ENCODE measurements at regions not wholly inside any gene's neighbourhood (a gene's known extent, or its start where the extent isn't known, plus 50 kb on each side); places are given as distances from the start of the nearest gene placed in this dataset.
A peak's percentile ranks its signal among the peaks of the same experiment; 100 is the strongest.

DNA sequence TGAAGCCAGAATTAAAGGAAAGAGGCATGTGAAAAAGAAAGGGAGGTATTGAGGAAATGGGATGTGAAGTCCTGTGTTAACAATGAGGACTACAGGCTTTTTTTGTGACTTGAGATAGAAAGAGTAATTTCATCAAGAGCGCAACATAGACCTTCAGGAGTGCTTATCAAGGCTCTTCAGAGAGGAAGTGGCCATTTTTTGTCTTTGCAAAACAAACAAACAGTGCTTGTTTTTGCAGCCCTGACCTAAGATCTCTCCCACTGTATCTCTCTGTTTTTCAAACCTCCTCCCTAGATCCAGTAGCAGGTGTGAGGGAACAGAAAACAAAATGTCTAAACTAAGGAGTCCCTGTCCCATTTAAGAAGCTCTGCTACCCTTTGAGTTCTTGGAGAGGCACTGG is 710.3 kb upstream of the MARCKS start:
- TF ChIP-seq, protein P1, sequence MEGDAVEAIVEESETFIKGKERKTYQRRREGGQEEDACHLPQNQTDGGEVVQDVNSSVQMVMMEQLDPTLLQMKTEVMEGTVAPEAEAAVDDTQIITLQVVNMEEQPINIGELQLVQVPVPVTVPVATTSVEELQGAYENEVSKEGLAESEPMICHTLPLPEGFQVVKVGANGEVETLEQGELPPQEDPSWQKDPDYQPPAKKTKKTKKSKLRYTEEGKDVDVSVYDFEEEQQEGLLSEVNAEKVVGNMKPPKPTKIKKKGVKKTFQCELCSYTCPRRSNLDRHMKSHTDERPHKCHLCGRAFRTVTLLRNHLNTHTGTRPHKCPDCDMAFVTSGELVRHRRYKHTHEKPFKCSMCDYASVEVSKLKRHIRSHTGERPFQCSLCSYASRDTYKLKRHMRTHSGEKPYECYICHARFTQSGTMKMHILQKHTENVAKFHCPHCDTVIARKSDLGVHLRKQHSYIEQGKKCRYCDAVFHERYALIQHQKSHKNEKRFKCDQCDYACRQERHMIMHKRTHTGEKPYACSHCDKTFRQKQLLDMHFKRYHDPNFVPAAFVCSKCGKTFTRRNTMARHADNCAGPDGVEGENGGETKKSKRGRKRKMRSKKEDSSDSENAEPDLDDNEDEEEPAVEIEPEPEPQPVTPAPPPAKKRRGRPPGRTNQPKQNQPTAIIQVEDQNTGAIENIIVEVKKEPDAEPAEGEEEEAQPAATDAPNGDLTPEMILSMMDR (IDR thresholded peaks at IDR 0.05; ENCODE audit: control insufficient read depth, extremely low read depth, insufficient read depth) = no peak
- no peak overlapping the region for H3K4me3 ChIP-seq (ENCODE audit: low read depth, low read length)
- no peak for DNase-seq (ENCODE audit: low read depth)

DNA sequence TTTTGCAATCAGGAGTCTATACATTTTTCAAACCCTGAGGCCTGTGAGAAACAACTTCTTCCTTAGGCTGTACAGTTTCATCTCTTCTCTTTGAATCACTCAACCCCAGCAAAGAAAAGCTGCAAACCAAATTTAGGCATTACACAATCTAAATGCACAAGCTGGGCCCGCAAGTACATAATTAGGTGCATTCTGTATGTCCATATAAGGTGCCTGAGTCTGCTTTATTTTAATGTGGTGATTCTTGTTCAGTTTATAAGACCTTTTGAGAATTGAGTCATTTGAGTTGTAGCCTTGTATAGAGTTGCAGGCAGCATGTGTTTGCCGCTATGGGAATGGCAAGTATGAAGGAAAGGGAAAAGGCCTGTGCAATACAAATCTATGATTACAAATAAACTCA is 709.6 kb upstream of the MARCKS start:
- DNase-seq (ENCODE audit: low read depth) = no peak
- no peak overlapping the region for H3K4me3 ChIP-seq (ENCODE audit: low read depth, low read length)
- TF ChIP-seq, protein P1 (IDR thresholded peaks at IDR 0.05; ENCODE audit: control insufficient read depth, extremely low read depth, insufficient read depth) = no peak

DNA sequence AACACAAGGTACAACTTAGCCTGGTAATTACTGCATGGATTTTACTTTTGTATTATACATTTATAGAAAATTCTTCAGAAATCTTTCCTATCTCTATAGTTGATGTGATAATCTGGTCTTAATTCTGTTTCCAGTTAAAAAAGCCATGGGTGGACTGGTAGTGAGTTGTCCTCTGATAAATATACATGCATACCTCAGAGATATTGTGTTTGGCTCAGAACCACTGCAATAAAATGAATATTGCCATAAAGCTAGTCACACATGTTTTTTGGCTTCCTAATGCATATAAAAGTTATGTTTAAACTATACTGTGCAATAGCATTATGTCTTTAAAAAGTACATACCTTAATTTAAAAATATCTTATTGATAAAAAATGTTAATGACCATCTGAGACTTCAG is 708.6 kb upstream of the MARCKS start:
- H3K4me3 ChIP-seq (ENCODE audit: low read depth, low read length) = no peak overlapping the region
- DNase-seq (ENCODE audit: low read depth) = peak; percentile 72
- TF ChIP-seq, protein P1 (IDR thresholded peaks at IDR 0.05; ENCODE audit: control insufficient read depth, extremely low read depth, insufficient read depth) = no peak

DNA sequence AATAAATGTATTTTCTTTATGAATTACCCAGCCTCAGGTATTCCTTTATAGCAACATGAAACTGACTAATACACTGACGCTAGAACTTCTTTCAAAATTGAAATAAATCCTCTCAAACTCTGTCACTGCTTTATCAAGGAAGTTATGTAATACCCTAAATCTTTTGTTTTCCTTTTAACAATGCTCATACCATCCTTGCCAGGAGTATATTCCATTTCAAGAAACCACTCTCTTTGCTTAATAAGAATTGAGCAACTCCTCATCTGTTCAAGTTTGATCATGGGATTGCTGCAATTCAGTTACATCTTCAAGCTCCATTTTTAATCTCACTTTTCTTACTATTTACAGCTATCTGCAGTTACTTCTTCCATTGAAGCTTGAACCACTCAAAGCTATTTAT is 707.6 kb upstream of the MARCKS start:
- no peak for DNase-seq (ENCODE audit: low read depth)
- no peak overlapping the region for H3K4me3 ChIP-seq (ENCODE audit: low read depth, low read length)
- TF ChIP-seq, protein P1 (IDR thresholded peaks at IDR 0.05; ENCODE audit: control insufficient read depth, extremely low read depth, insufficient read depth) = no peak

DNA sequence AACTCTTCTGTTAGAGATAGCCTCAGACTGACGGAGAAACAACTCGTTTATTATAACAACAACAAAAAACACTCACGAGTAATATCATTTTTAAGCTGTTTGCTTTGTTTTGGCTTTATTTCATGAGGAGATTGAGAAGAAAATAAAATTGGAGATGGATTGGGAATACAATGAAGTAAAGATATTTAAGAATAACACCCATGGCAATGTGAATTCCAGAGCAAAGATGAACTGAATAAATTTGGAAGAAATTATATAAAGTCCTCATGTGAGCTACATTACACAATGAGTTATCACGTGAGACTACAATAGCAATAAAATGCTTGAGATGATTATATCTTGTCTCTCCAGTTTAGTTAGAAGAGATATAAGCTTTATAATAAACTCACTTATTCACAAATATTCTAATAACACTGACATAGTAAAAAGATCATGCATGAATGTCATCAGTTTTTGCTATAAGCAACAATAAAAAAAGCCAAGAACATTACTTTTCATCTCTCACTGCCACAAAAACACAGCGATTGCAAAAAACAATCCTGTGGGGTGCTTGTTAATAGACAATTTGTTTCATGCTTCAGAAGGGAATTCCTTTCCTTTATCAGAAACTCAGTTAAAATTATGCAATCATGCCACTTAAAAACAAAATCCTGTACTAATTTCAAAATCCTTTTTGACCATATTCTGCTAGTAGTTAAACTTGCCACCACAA is 696.7 kb upstream of the MARCKS start:
- no peak for DNase-seq (ENCODE audit: low read depth)
- TF ChIP-seq, protein P1 (IDR thresholded peaks at IDR 0.05; ENCODE audit: control insufficient read depth, extremely low read depth, insufficient read depth) = no peak
- H3K4me3 ChIP-seq (ENCODE audit: low read depth, low read length) = no peak overlapping the region

DNA sequence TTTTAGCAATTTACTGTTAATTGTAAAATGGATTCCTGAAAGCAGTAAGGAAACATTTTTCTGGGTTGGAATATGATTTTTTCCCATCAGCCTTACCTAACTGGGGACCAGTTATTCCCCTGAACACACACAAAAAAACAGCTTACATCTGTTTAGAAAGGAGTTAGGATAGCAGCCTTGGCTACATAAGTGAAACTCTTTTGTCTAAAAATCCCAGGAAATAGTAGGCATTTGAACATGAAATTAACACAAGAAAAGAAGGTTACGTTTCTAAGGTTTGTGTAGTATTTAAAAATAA is 696.2 kb upstream of the MARCKS start:
- H3K4me3 ChIP-seq (ENCODE audit: low read depth, low read length) = no peak overlapping the region
- no peak for DNase-seq (ENCODE audit: low read depth)
- TF ChIP-seq, protein P1 (IDR thresholded peaks at IDR 0.05; ENCODE audit: control insufficient read depth, extremely low read depth, insufficient read depth) = no peak

DNA sequence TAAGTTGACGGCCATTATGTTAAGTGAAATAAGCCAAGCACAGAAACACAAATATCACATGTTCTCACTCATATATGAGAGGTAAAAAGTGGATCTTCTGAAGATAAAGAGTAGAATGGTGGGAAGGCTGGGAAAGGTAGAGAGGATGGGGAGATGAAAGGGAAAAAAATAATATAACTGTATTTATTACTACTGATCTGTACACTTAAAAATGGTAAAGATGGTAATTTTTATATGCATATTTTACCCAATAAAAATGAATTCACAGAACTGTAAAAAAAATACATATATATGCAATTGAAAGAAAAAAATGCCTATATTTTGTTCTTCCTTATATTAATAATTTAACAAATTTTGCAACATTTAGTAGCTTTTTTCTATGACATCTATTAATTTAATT is 694.4 kb upstream of the MARCKS start:
- TF ChIP-seq, protein P1 (IDR thresholded peaks at IDR 0.05; ENCODE audit: control insufficient read depth, extremely low read depth, insufficient read depth) = no peak
- no peak for DNase-seq (ENCODE audit: low read depth)
- H3K4me3 ChIP-seq (ENCODE audit: low read depth, low read length) = no peak overlapping the region
